GM12878 (cell line): ENCODE measurements at regions not wholly inside any gene's neighbourhood (a gene's known extent, or its start where the extent isn't known, plus 50 kb on each side); places are given as distances from the start of the nearest gene placed in this dataset.
"Not testable (repeated sequence)": the region's sequence is repeated elsewhere in the genome, so short reads cannot be mapped to it uniquely, and the experiment has no call there.

Experiments
- ATAC-seq: fragments of 200-7000 bp; cut with Tn5 transposase; 3 replicates; pipeline ENCODE4 v1.9.1; 2020; ENCODE audit warnings: mild to moderate bottlenecking, moderate library complexity
- BruUV-seq: library from RNA; stranded (reverse); fragments of 400-500 nt; replicated peaks from 2 replicates; lab custom pipeline; 2021; lab: Mats Ljungman, UMichigan
- CTCF ChIA-PET: fragments of 300-600 bp; sonication (Branson Sonifier 250); formaldehyde crosslinking; extraction: SDS; loops from one replicate; lab custom pipeline; 2021; ENCODE audit warnings: inconsistent platforms; lab: Yijun Ruan, JAX
- POLR2A ChIA-PET: fragments of 350-600 bp; formaldehyde crosslinking; extraction: SDS; loops from one replicate; lab custom pipeline; 2021; ENCODE audit warnings: inconsistent platforms; lab: Charles Lee
- RAD21 ChIA-PET: fragments of 300-600 bp; sonication (Branson Sonifier 250); formaldehyde crosslinking; loops from one replicate; lab custom pipeline; 2023; ENCODE audit warnings: antibody characterized with exemption; ENCODE audit not compliant: unreplicated experiment; lab: Charles Lee
- SMC1A ChIA-PET: fragments of 300-600 bp; sonication (Branson Sonifier 250); formaldehyde crosslinking; loops from one replicate; lab custom pipeline; 2023; ENCODE audit not compliant: unreplicated experiment, uncharacterized antibody; lab: Charles Lee
- DNase-seq: peaks from one replicate; pipeline ENCODE4 v3.0.0-alpha.2; 2011; ENCODE audit warnings: low read depth, low spot score
- FAIRE-seq: peaks from 3 replicates; lab custom pipeline; 2011; peaks lifted over from hg19 to GRCh38; lab: Jason Lieb, UNC
- H2AFZ ChIP-seq: 2 replicates; pipeline ENCODE4 v1.6.0; 2011; ENCODE audit warnings: low read depth, low read length, control low read depth; ENCODE audit not compliant: control insufficient read depth
- H3K27ac ChIP-seq: 2 replicates; pipeline ENCODE4 v1.5.1; 2011; ENCODE audit warnings: control low read depth; ENCODE audit not compliant: control insufficient read depth, insufficient read depth
- H3K27me3 ChIP-seq, 2 experiments: replicated peaks in 1 of 2; 2 replicates each; pipeline versions ENCODE4 v1.6.0 to v1.6.1; 2011; ENCODE audit warnings: low read length in 1 of 2; ENCODE audit not compliant: control insufficient read depth in 2 of 2, insufficient read depth in 2 of 2
- H3K36me3 ChIP-seq, 2 experiments: 2 replicates each; pipeline ENCODE4 v1.5.1; 2011; ENCODE audit warnings: low read length in 1 of 2; ENCODE audit not compliant: control insufficient read depth in 2 of 2, insufficient read depth in 2 of 2
- H3K4me1 ChIP-seq: 2 replicates; pipeline ENCODE4 v1.6.1; 2011; ENCODE audit warnings: mild to moderate bottlenecking, low read length, moderate library complexity, mixed read lengths; ENCODE audit not compliant: control insufficient read depth, insufficient read depth
- H3K4me2 ChIP-seq: 2 replicates; pipeline ENCODE4 v1.6.0; 2011; ENCODE audit warnings: control low read depth; ENCODE audit not compliant: control insufficient read depth, insufficient read depth
- H3K4me3 ChIP-seq: fragments of 200-600 bp; sonication (generic); 2 replicates; pipeline ENCODE4 v1.5.1; 2016
- H3K79me2 ChIP-seq: 2 replicates; pipeline ENCODE4 v1.6.0; 2011; ENCODE audit warnings: low read length; ENCODE audit not compliant: control insufficient read depth, insufficient read depth
- H3K9ac ChIP-seq: 2 replicates; pipeline ENCODE4 v1.8.0; 2011; ENCODE audit warnings: low read length, control low read depth, mixed read lengths; ENCODE audit not compliant: control insufficient read depth, insufficient read depth
- H3K9me3 ChIP-seq: replicated peaks from 3 replicates; pipeline ENCODE4 v1.5.1; 2011; ENCODE audit warnings: mild to moderate bottlenecking, low read length; ENCODE audit not compliant: control insufficient read depth, insufficient read depth
- H4K20me1 ChIP-seq: 2 replicates; pipeline ENCODE4 v1.6.0; 2011; ENCODE audit not compliant: control insufficient read depth, insufficient read depth
- ESRRA ChIP-seq: IDR thresholded peaks from 2 replicates; pipeline ENCODE4 v1.6.1; 2012; ENCODE audit warnings: mild to moderate bottlenecking, low read length, improper control_type of control experiment
- ETV6 ChIP-seq, 2 experiments: fragments of 450-650 bp in 1 of 2; IDR thresholded peaks in 1 of 2; conservative IDR thresholded peaks in 1 of 2; 2 replicates each; pipeline ENCODE4 v1.6.1; 2014; ENCODE audit warnings: antibody characterized with exemption in 1 of 2, borderline replicate concordance in 1 of 2, low read depth in 1 of 2, mild to moderate bottlenecking in 1 of 2, moderate library complexity in 1 of 2
- IKZF2 ChIP-seq, 2 experiments: fragments of 450-650 bp; IDR thresholded peaks; 2 replicates each; pipeline ENCODE4 v1.6.1; 2017; ENCODE audit warnings: mild to moderate bottlenecking in 2 of 2, moderate library complexity in 2 of 2
- MTA3 ChIP-seq: IDR thresholded peaks from 2 replicates; pipeline ENCODE4 v1.6.1; 2012; ENCODE audit warnings: low read length, inconsistent platforms, borderline replicate concordance
- NR2C1 ChIP-seq: fragments of 450-650 bp; IDR thresholded peaks from 2 replicates; pipeline ENCODE4 v1.6.1; 2017; ENCODE audit warnings: antibody characterized with exemption, mild to moderate bottlenecking, moderate library complexity
- NR2C2 ChIP-seq: IDR thresholded peaks from 2 replicates; pipeline ENCODE4 v1.6.1; 2011; ENCODE audit warnings: borderline replicate concordance, low read depth; ENCODE audit not compliant: control insufficient read depth, insufficient read length
- SIN3A ChIP-seq: IDR thresholded peaks from 2 replicates; pipeline ENCODE4 v1.6.1; 2012; ENCODE audit warnings: low read depth, low read length, improper control_type of control experiment
- TCF3 ChIP-seq: IDR thresholded peaks from 2 replicates; pipeline ENCODE4 v1.6.1; 2012; ENCODE audit warnings: low read depth, mild to moderate bottlenecking, low read length, borderline replicate concordance; ENCODE audit not compliant: insufficient read depth
- WGBS: methylation state at CpG from one replicate; pipeline ENCODE4 v1.1.6; 2016; ENCODE audit warnings: low lambda C conversion rate; ENCODE audit not compliant: insufficient replicate concordance, insufficient coverage; ENCODE audit errors: missing lambda C conversion rate; 5-methylcytosine and 5-hydroxymethylcytosine counted together
- in situ Hi-C: fragments of 300-500 bp; cut with MboI; formaldehyde crosslinking; loops from 9 replicates; pipeline ENCODE4 v1.14.3; 2018; ENCODE audit warnings: mixed read lengths
- intact Hi-C: fragments of 100-400 bp; cut with micrococcal nuclease; formaldehyde crosslinking; loops from one replicate; pipeline ENCODE4 v1.14.2; 2022; ENCODE audit not compliant: unreplicated experiment
- TF ChIP-seq, protein P1 (sequence below): fragments of 450-650 bp; IDR thresholded peaks from 2 replicates; pipeline ENCODE4 v1.6.1; 2016; ENCODE audit warnings: mild to moderate bottlenecking
- TF ChIP-seq, protein P2 (sequence below): IDR thresholded peaks from 2 replicates; pipeline ENCODE4 v1.6.1; 2011; ENCODE audit warnings: low read depth, mild to moderate bottlenecking, low read length, moderate library complexity, borderline replicate concordance; ENCODE audit errors: extremely low read depth

DNA sequence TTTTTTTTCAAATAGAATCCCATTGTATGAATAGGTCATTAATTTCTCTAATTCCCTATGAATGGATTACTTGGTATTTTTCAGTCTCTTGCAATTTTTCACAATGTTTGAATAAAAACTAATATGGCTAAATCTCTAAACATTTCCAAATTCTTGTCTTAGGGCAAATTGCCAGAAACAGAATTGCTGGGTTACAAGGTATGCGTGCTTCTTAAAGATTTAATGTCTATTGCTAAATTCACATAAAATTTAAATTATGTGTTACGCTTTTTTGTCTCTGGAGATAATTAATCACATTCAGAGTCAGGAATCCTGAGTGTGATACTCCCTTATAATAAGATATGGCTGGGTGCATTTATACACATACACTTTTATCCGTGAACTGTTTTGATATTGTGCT lies 264.5 kb upstream of the TBL1XR1 start:
- H3K36me3 ChIP-seq = no peaks in the 10 kb centered on the region
- H4K20me1 ChIP-seq = no peaks in the 10 kb centered on the region
- FAIRE-seq = no peak
- no TSS peak for BruUV-seq
- no peaks in the 10 kb centered on the region for H3K27me3 ChIP-seq
- in situ Hi-C loops = no loop called here
- H3K4me2 ChIP-seq = no peak overlapping the region
- intact Hi-C loops = no loop called here
- no peak overlapping the region for H3K4me3 ChIP-seq
- ATAC-seq = no peak
- no peak for DNase-seq
- no peaks in the 10 kb centered on the region for H3K4me1 ChIP-seq
- H3K9me3 ChIP-seq = peaks cover 6% of the 10 kb centered on the region; the same call in 2 of the 3 replicates
- H2AFZ ChIP-seq = no peak overlapping the region
- ChIA-PET POLR2A (no interaction called here), CTCF (interaction anchor here (1.2 kb wide), 1 partner anchor 39 kb away, joined by 3 read pairs; no protein-coding TSS in a partner anchor), RAD21 (no interaction called here), SMC1A (no interaction called here)
- no peak overlapping the region for H3K27ac ChIP-seq
- H3K79me2 ChIP-seq = no peaks in the 10 kb centered on the region
- TF ChIP-seq TCF3 = no peak
- TF ChIP-seq NR2C1 = no peak
- TF ChIP-seq, protein P1, sequence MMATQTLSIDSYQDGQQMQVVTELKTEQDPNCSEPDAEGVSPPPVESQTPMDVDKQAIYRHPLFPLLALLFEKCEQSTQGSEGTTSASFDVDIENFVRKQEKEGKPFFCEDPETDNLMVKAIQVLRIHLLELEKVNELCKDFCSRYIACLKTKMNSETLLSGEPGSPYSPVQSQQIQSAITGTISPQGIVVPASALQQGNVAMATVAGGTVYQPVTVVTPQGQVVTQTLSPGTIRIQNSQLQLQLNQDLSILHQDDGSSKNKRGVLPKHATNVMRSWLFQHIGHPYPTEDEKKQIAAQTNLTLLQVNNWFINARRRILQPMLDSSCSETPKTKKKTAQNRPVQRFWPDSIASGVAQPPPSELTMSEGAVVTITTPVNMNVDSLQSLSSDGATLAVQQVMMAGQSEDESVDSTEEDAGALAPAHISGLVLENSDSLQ = no peak
- no peak for TF ChIP-seq MTA3
- TF ChIP-seq SIN3A = no peak
- TF ChIP-seq ESRRA = no peak
- no peak for TF ChIP-seq ETV6 (conservative IDR thresholded peaks at IDR 0.05 in 1 of 2, IDR thresholded peaks at IDR 0.05 in 1 of 2; ENCODE audit: borderline replicate concordance in 1 of 2, low read depth in 1 of 2)
- no peak for TF ChIP-seq IKZF2 (IDR thresholded peaks at IDR 0.05)
- TF ChIP-seq NR2C2 = no peak
- TF ChIP-seq, protein P2, sequence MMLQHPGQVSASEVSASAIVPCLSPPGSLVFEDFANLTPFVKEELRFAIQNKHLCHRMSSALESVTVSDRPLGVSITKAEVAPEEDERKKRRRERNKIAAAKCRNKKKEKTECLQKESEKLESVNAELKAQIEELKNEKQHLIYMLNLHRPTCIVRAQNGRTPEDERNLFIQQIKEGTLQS = no peak
- WGBS = 85% methylated on average over 3 of the region's 3 CpGs
- H3K9ac ChIP-seq = no peak overlapping the region

DNA sequence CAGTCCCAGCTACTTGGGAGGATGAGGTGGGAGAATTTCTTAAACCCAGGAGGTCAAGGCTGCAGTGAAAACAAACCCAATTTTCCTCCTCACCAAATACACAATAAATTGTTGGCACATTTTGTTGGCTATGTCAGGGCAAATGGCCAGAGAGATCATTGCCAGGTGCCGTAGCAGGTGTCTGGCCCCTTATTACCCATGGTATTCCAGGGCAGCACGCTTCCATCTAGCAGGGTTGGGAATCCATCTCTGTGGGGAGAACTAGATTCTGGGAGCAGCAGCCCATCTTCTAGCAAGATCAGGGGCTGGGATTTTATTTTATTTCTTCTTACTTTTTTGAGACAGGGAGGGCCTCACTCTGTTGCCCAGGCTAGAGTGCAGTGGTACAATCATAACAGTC lies 266.1 kb upstream of the TBL1XR1 start:
- H3K4me3 ChIP-seq, H3K27ac ChIP-seq, intact Hi-C loops, H3K4me1 ChIP-seq, H4K20me1 ChIP-seq, in situ Hi-C loops, ATAC-seq, H3K4me2 ChIP-seq, H2AFZ ChIP-seq, FAIRE-seq, H3K79me2 ChIP-seq, RAD21 ChIA-PET, POLR2A ChIA-PET, CTCF ChIA-PET, H3K36me3 ChIP-seq, H3K27me3 ChIP-seq, H3K9me3 ChIP-seq, BruUV-seq, SMC1A ChIA-PET, H3K9ac ChIP-seq, DNase-seq: not testable (repeated sequence)
- 64% methylated on average over 2 of the region's 2 CpGs for WGBS
